Uterus (tissue), 2 donors: ENCODE measurements at regions not wholly inside any gene's neighbourhood (a gene's known extent, or its start where the extent isn't known, plus 50 kb on each side); places are given as distances from the start of the nearest gene placed in this dataset.

Experiments
- CTCF ChIP-seq, 4 experiments: fragments of 200-600 bp in 2 of 4; fragments of 450-650 bp in 2 of 4; sonication (generic) in 2 of 4; IDR thresholded peaks; one replicate each; pipeline ENCODE4 v1.5.1; 2016 to 2019; ENCODE audit warnings: antibody characterized with exemption in 4 of 4, mild to moderate bottlenecking in 2 of 4, moderate library complexity in 1 of 4
- POLR2A ChIP-seq, 2 donors: fragments of 450-650 bp; IDR thresholded peaks; one replicate each; pipeline ENCODE4 v1.6.1; 2016; ENCODE audit warnings: antibody characterized with exemption in 2 of 2, mild to moderate bottlenecking in 1 of 2, moderate library complexity in 1 of 2

- TF ChIP-seq CTCF (IDR thresholded peaks at IDR 0.05) = no peak
- no peak for TF ChIP-seq POLR2A (IDR thresholded peaks at IDR 0.05)
These were observed 254.8 kb upstream of the IRX4 start for GRCh38 chr5:2137444-2138050.
